Transverse colon (tissue), 4 donors: ENCODE measurements at regions not wholly inside any gene's neighbourhood (a gene's known extent, or its start where the extent isn't known, plus 50 kb on each side); places are given as distances from the start of the nearest gene placed in this dataset.

Experiments used
- DNase-seq: peaks from one replicate; pipeline ENCODE4 v3.0.0-alpha.2; 2019
- H3K27ac ChIP-seq, 4 donors: fragments of 200-600 bp; sonication (generic); 2 replicates each; pipeline ENCODE4 v1.5.1; 2016 to 2018; ENCODE audit warnings: inconsistent platforms in 4 of 4
- H3K27me3 ChIP-seq: fragments of 200-600 bp; sonication (generic); 2 replicates; pipeline ENCODE4 v1.5.1; 2017; ENCODE audit warnings: inconsistent platforms
- H3K36me3 ChIP-seq, 4 donors: fragments of 200-600 bp; sonication (generic); 2 replicates each; pipeline ENCODE4 v1.5.1; 2017 to 2019; ENCODE audit warnings: inconsistent platforms in 4 of 4
- H3K4me1 ChIP-seq, 4 donors: fragments of 200-600 bp; sonication (generic); 2 replicates each; pipeline ENCODE4 v1.5.1; 2017 to 2020; ENCODE audit warnings: inconsistent platforms in 4 of 4
- H3K4me3 ChIP-seq, 4 donors: fragments of 200-600 bp; sonication (generic); 1 replicate in 1 of 4; 2 replicates in 3 of 4; pipeline versions ENCODE4 v1.5.1 to v1.6.1; 2017 to 2019; ENCODE audit warnings: inconsistent platforms in 4 of 4
- H3K9me3 ChIP-seq, 2 donors: fragments of 200-600 bp; sonication (generic); 2 replicates each; pipeline ENCODE4 v1.5.1; 2017 to 2019; ENCODE audit warnings: inconsistent platforms in 2 of 2
- EP300 ChIP-seq: sonication (generic); formaldehyde crosslinking; IDR thresholded peaks from one replicate; pipeline ENCODE4 v1.6.1; 2017; ENCODE audit warnings: antibody characterized with exemption, low read depth
- POLR2A ChIP-seq: fragments of 450-650 bp; IDR thresholded peaks from one replicate; pipeline ENCODE4 v1.6.1; 2016; ENCODE audit warnings: antibody characterized with exemption, mild to moderate bottlenecking, moderate library complexity
- POLR2AphosphoS5 ChIP-seq, 3 donors: sonication (generic); formaldehyde crosslinking; IDR thresholded peaks; one replicate each; pipeline ENCODE4 v1.6.1; 2016; ENCODE audit warnings: antibody characterized with exemption in 3 of 3
- WGBS, 2 donors: methylation state at CpG; one replicate each; pipeline ENCODE4 v1.1.5; 2018; ENCODE audit warnings: low coverage in 1 of 2; 5-methylcytosine and 5-hydroxymethylcytosine counted together
- in situ Hi-C, 4 donors: fragments of 200-750 bp; cut with MboI; loops; one replicate each; pipeline versions ENCODE4 v1.15.0 to v1.15.1; 2017; ENCODE audit warnings: low sequenced_read_pairs in 3 of 4, low pct_ligation_motif_present in 1 of 4, low pct_unique_long_range_greater_than_20kb in 1 of 4
- intact Hi-C: fragments of 100-400 bp; cut with DNase I; formaldehyde crosslinking; loops from one replicate; pipeline ENCODE4 v1.15.1; 2023; ENCODE audit warnings: low total_unique reads
- TF ChIP-seq, protein P1 (sequence below), 5 experiments: fragments of 200-600 bp in 3 of 5; fragments of 450-650 bp in 2 of 5; sonication (generic) in 3 of 5; IDR thresholded peaks; 1 replicate in 2 of 5; 2 replicates in 3 of 5; pipeline ENCODE4 v1.5.1; 2016 to 2017; ENCODE audit warnings: antibody characterized with exemption in 5 of 5, inconsistent platforms in 3 of 5, mild to moderate bottlenecking in 2 of 5, moderate library complexity in 1 of 5

DNA sequence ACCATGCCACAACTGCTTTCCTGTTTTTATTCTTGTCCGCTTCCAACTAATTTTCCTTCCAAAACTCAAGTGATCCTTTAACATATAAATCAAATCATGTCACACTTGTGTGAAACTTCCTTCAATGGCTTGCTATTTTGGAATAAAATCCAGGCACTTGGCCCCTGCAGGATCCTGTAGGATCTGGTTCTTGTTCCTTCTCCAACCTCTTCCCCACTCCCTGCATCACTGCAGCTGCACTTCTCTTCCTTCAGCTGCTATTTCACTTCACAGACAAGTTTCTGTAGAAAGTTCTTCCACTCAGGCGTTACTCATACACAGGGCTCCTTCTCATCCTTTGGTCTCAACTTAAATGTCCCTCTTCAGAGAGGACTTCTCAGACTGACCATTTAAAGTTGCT, 239.7 kb upstream of the BTG1 start:
- intact Hi-C loops (no loop called here), in situ Hi-C loops (no loop called here)
- 86 to 87% methylated on average over 2 of the region's 2 CpGs for WGBS, 2 donors
- H3K9me3 ChIP-seq, result no peaks in the 10 kb centered on the region
- no peak overlapping the region for H3K4me3 ChIP-seq
- H3K4me1 ChIP-seq, result no peaks in the 10 kb centered on the region
- no peaks in the 10 kb centered on the region for H3K36me3 ChIP-seq
- no peaks in the 10 kb centered on the region for H3K27me3 ChIP-seq
- H3K27ac ChIP-seq, result no peak overlapping the region
- no peak for DNase-seq
- no peak for TF ChIP-seq POLR2AphosphoS5 (IDR thresholded peaks at IDR 0.05)
- TF ChIP-seq POLR2A, result no peak
- TF ChIP-seq, protein P1, sequence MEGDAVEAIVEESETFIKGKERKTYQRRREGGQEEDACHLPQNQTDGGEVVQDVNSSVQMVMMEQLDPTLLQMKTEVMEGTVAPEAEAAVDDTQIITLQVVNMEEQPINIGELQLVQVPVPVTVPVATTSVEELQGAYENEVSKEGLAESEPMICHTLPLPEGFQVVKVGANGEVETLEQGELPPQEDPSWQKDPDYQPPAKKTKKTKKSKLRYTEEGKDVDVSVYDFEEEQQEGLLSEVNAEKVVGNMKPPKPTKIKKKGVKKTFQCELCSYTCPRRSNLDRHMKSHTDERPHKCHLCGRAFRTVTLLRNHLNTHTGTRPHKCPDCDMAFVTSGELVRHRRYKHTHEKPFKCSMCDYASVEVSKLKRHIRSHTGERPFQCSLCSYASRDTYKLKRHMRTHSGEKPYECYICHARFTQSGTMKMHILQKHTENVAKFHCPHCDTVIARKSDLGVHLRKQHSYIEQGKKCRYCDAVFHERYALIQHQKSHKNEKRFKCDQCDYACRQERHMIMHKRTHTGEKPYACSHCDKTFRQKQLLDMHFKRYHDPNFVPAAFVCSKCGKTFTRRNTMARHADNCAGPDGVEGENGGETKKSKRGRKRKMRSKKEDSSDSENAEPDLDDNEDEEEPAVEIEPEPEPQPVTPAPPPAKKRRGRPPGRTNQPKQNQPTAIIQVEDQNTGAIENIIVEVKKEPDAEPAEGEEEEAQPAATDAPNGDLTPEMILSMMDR (IDR thresholded peaks at IDR 0.05), result no peak
- no peak for TF ChIP-seq EP300

GRCh38 chr12:92384571-92384970, 238.9 kb upstream of the BTG1 start:
- Histone ChIP-seq H3K27me3 (no peaks in the 10 kb centered on the region), H3K4me1 (no peaks in the 10 kb centered on the region), H3K4me3 (no peak overlapping the region), H3K27ac (no peak overlapping the region), H3K36me3 (no peaks in the 10 kb centered on the region), H3K9me3 (no peaks in the 10 kb centered on the region)
- intact Hi-C loops, result no loop called here
- WGBS, 2 donors, result 73 to 94% methylated on average over 3 of the region's 3 CpGs
- TF ChIP-seq, protein P1 (IDR thresholded peaks at IDR 0.05), result no peak
- no peak for TF ChIP-seq EP300
- TF ChIP-seq POLR2A, result no peak
- TF ChIP-seq POLR2AphosphoS5 (IDR thresholded peaks at IDR 0.05), result no peak
- no peak for DNase-seq
- in situ Hi-C loops, result no loop called here

DNA sequence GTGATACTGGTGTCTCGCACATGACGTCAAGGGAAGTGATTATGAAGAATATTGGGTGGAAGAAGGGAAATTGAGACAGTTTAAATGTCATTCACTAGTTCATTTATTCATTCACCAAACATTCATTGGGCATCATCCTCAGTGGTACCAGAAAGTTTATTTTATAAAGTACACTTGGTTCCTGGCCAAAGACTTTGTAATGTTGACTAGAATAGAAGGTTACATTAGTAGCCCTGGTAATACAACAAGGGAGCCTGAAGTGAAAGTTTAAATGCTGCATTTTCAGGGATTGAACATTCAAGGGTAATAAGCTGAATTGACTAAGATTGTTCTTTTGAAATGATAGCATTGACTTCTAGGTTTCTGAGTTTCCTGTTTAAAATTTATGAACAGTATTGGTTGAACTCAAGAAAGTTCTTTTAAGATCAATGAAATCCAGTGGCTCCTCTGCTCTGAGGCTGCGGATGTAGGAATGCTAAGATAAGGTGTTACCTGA, 236.8 kb upstream of the BTG1 start:
- TF ChIP-seq, protein P1 (IDR thresholded peaks at IDR 0.05), result no peak
- TF ChIP-seq POLR2A (no peak), EP300 (no peak), POLR2AphosphoS5 (IDR thresholded peaks at IDR 0.05) (no peak)
- WGBS, 2 donors, result 88 to 92% methylated on average over 1 to 3 of the region's 3 CpGs

DNA sequence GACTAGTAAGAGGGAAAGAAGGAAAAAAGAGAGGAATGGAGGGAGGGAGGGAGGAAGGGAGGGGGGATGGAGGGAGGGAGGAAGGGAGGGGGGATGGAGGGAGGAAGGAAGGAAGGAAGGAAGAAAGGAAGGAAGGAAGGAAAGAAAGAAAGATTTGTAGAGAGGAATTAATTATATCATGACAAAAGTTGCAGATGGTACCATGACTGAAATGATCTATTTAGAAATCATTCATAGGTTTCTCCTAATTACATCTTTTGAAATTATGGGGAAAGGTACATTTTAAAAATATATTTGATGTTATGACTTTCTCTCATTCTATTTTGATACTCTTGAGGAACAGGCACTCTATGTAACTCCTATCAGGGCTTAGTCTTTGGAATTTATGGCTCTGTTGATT, 236.2 kb upstream of the BTG1 start:
- Histone ChIP-seq H3K27ac (no peak overlapping the region), H3K4me3 (no peak overlapping the region), H3K9me3 (no peaks in the 10 kb centered on the region), H3K27me3 (no peaks in the 10 kb centered on the region), H3K36me3 (no peaks in the 10 kb centered on the region), H3K4me1 (no peaks in the 10 kb centered on the region)
- in situ Hi-C loops (no loop called here), intact Hi-C loops (no loop called here)
- no peak for DNase-seq
- TF ChIP-seq POLR2A (no peak), POLR2AphosphoS5 (IDR thresholded peaks at IDR 0.05) (no peak), EP300 (no peak)
- TF ChIP-seq, protein P1 (IDR thresholded peaks at IDR 0.05), result no peak

More for the DNA sequence above, 236.8 kb upstream of the BTG1 start:
- in situ Hi-C loops, result no loop called here
- no peak for DNase-seq
- H3K4me3 ChIP-seq, result no peak overlapping the region
- intact Hi-C loops, result no loop called here
- H3K27ac ChIP-seq, result no peak overlapping the region
- H3K9me3 ChIP-seq, result no peaks in the 10 kb centered on the region
- no peaks in the 10 kb centered on the region for H3K4me1 ChIP-seq
- no peaks in the 10 kb centered on the region for H3K36me3 ChIP-seq
- no peaks in the 10 kb centered on the region for H3K27me3 ChIP-seq
